Neutrophil (primary cell): ENCODE measurements at regions not wholly inside any gene's neighbourhood (a gene's known extent, or its start where the extent isn't known, plus 50 kb on each side); places are given as distances from the start of the nearest gene placed in this dataset.

ENCODE experiments used
- H3K27ac ChIP-seq: fragments of 200-600 bp; sonication (generic); 2 replicates; pipeline ENCODE4 v1.5.1; 2016; ENCODE audit warnings: mild to moderate bottlenecking, moderate library complexity
- H3K27me3 ChIP-seq: fragments of 200-600 bp; sonication (generic); 2 replicates; pipeline ENCODE4 v1.6.0; 2016; ENCODE audit warnings: mild to moderate bottlenecking
- H3K36me3 ChIP-seq: fragments of 200-600 bp; sonication (generic); 2 replicates; pipeline ENCODE4 v1.5.1; 2017
- H3K4me1 ChIP-seq, 2 experiments: fragments of 200-600 bp in 1 of 2; sonication (generic) in 1 of 2; 1 replicate in 1 of 2; 2 replicates in 1 of 2; pipeline versions ENCODE4 v1.5.1 to v1.6.1; 2013 to 2016; ENCODE audit warnings: low read depth in 1 of 2, low read length in 1 of 2, mild to moderate bottlenecking in 1 of 2, moderate library complexity in 1 of 2; ENCODE audit not compliant: control insufficient read depth in 1 of 2, insufficient read depth in 1 of 2
- H3K4me3 ChIP-seq, 2 experiments: fragments of 200-600 bp in 1 of 2; sonication (generic) in 1 of 2; 1 replicate in 1 of 2; 2 replicates in 1 of 2; pipeline ENCODE4 v1.5.1; 2013 to 2016; ENCODE audit warnings: low read depth in 1 of 2, low read length in 1 of 2, mild to moderate bottlenecking in 1 of 2, moderate library complexity in 1 of 2
- H3K9me3 ChIP-seq: fragments of 200-600 bp; sonication (generic); 2 replicates; pipeline ENCODE4 v1.5.1; 2016
- TF ChIP-seq, protein P1 (sequence below): fragments of 200-600 bp; sonication (generic); IDR thresholded peaks from 2 replicates; pipeline ENCODE4 v1.5.1; 2016; ENCODE audit warnings: antibody characterized with exemption

GRCh38 chr10:30793093-30793492 is 163.5 kb upstream of the LYZL2 start:
- TF ChIP-seq, protein P1, sequence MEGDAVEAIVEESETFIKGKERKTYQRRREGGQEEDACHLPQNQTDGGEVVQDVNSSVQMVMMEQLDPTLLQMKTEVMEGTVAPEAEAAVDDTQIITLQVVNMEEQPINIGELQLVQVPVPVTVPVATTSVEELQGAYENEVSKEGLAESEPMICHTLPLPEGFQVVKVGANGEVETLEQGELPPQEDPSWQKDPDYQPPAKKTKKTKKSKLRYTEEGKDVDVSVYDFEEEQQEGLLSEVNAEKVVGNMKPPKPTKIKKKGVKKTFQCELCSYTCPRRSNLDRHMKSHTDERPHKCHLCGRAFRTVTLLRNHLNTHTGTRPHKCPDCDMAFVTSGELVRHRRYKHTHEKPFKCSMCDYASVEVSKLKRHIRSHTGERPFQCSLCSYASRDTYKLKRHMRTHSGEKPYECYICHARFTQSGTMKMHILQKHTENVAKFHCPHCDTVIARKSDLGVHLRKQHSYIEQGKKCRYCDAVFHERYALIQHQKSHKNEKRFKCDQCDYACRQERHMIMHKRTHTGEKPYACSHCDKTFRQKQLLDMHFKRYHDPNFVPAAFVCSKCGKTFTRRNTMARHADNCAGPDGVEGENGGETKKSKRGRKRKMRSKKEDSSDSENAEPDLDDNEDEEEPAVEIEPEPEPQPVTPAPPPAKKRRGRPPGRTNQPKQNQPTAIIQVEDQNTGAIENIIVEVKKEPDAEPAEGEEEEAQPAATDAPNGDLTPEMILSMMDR = no peak

DNA sequence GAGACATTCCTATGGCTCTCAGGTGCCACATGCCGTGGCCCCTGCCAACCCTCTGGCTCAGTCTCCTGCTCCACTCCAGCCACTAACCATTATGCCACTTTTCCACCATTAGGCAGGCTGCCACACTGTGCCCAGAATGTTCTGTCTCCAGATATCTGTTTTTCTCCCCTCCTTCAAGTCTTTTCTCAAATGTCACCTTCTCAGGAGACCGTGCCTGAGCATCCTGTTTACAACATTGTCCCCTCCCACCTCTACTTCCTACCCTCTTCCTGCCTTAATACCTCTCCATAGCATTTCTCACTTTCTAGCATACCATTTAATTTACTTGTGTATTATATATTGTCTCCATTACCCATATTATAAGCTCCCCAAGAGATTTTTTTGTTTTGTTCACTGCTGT is 162.5 kb upstream of the LYZL2 start:
- Histone ChIP-seq H3K27me3 (no peaks in the 10 kb centered on the region), H3K4me1 (no peaks in the 10 kb centered on the region), H3K36me3 (no peaks in the 10 kb centered on the region), H3K4me3 (no peak overlapping the region), H3K9me3 (no peaks in the 10 kb centered on the region), H3K27ac (no peak overlapping the region)
- TF ChIP-seq, protein P1 = no peak

More at GRCh38 chr10:30793093-30793492, 163.5 kb upstream of the LYZL2 start:
- H3K4me1 ChIP-seq = no peaks in the 10 kb centered on the region
- no peaks in the 10 kb centered on the region for H3K9me3 ChIP-seq
- no peaks in the 10 kb centered on the region for H3K27me3 ChIP-seq
- no peak overlapping the region for H3K4me3 ChIP-seq
- no peaks in the 10 kb centered on the region for H3K36me3 ChIP-seq
- H3K27ac ChIP-seq = no peak overlapping the region

DNA sequence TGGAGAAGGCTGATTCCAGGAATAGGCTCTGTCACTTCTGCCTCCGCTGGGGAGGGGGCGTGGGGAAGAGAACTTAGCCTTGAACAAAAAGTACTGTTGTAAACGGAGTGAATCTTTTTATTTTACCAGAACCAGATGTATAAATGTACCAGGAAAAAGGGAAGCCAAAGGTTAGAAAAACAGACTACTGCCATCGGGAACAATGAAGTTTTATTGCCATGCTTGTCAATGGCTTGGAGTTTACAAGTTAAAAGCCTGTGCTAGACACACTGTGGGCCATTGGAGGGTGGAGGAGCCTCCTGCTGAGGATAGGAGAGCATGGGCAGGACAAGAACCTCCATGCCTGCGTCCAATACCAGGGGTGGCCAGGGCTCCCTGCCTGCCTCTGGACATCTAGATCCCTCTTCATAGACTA is 161.7 kb upstream of the LYZL2 start:
- no peak overlapping the region for H3K4me3 ChIP-seq
- H3K27ac ChIP-seq = no peak overlapping the region
- no peaks in the 10 kb centered on the region for H3K36me3 ChIP-seq
- no peaks in the 10 kb centered on the region for H3K9me3 ChIP-seq
- TF ChIP-seq, protein P1 = no peak
- H3K4me1 ChIP-seq = no peaks in the 10 kb centered on the region
- no peaks in the 10 kb centered on the region for H3K27me3 ChIP-seq

DNA sequence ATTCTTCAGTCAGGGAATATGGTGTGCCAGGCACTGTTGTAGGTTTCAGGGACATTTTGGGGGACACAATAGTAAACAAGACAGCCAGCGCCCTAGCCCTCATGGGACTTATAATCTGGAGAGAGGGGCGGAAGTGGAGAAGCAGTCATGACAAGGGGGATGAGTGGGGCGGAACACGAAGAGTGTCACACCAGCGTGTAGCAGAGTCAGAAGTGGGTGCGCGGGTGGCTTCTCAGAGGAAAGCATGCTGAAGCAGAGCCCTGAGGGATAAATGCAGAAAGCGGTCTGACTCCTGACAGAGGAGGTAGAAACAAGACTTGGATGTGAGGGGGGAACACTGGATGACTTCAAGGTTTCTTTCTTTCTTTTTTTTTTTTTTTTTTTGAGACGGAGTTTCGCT is 160.3 kb upstream of the LYZL2 start:
- H3K27ac ChIP-seq = no peak overlapping the region
- no peaks in the 10 kb centered on the region for H3K36me3 ChIP-seq
- H3K27me3 ChIP-seq = peaks cover 10% of the 10 kb centered on the region
- no peaks in the 10 kb centered on the region for H3K9me3 ChIP-seq
- H3K4me3 ChIP-seq = no peak overlapping the region
- H3K4me1 ChIP-seq = peaks cover 7% of the 10 kb centered on the region in 2 experiments
- TF ChIP-seq, protein P1 = no peak

- Histone ChIP-seq H3K27me3 (peaks cover 10% of the 10 kb centered on the region), H3K4me1 (peaks cover 18 to 19% of the 10 kb centered on the region in 2 experiments), H3K9me3 (no peaks in the 10 kb centered on the region), H3K27ac (no peak overlapping the region), H3K4me3 (no peak overlapping the region), H3K36me3 (no peaks in the 10 kb centered on the region)
- TF ChIP-seq, protein P1 = no peak
Observed at GRCh38 chr10:30788307-30788706, 158.8 kb upstream of the LYZL2 start.

DNA sequence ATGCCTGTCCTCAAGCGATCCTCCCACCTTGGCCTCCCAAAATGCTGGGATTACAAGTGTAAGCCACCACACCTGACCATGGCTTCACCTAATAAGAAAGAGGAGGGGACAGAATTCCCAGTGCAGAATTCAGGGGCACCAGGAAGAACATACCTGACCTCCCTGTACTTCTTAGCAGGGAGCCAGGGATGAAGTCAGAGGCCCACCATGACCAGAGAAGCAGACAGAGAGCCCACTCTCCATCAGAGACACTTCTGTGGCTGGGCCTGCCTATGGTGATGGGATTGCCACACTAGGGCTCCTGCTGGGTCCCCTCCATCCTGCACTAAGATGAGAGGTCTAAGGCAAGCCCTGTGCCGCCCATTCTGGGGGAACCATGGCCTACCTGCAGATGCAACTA is 157.4 kb upstream of the LYZL2 start:
- Histone ChIP-seq H3K27ac (no peak overlapping the region), H3K27me3 (peaks cover 10% of the 10 kb centered on the region), H3K4me1 (peaks cover 28 to 30% of the 10 kb centered on the region in 2 experiments), H3K9me3 (no peaks in the 10 kb centered on the region), H3K36me3 (no peaks in the 10 kb centered on the region), H3K4me3 (no peak overlapping the region)
- TF ChIP-seq, protein P1 = no peak
